Pancreas (tissue), 10 donors: ENCODE measurements at regions not wholly inside any gene's neighbourhood (a gene's known extent, or its start where the extent isn't known, plus 50 kb on each side); places are given as distances from the start of the nearest gene placed in this dataset.

Experiments used
- ATAC-seq, 4 donors: fragments of 200-7000 bp; cut with Tn5 transposase; one replicate each; pipeline versions ENCODE4 v1.8.0 to v1.9.1; 2020; ENCODE audit warnings: mild to moderate bottlenecking in 4 of 4, moderate library complexity in 4 of 4
- DNase-seq, 6 donors: peaks; one replicate each; pipeline ENCODE4 v3.0.0-alpha.2; 2020
- FAIRE-seq: peaks from 2 replicates; lab custom pipeline; 2012; peaks lifted over from hg19 to GRCh38; lab: Jason Lieb, UNC
- H3K27ac ChIP-seq, 4 donors: fragments of 200-600 bp; sonication (generic); 1 replicate in 3 of 4; 2 replicates in 1 of 4; pipeline versions ENCODE4 v1.5.0 to v1.8.0; 2020
- H3K27me3 ChIP-seq, 4 donors: fragments of 200-600 bp; one replicate each; pipeline ENCODE4 v1.8.0; 2021
- H3K36me3 ChIP-seq, 3 donors: fragments of 200-600 bp; sonication (generic) in 1 of 3; one replicate each; pipeline versions ENCODE4 v1.5.0 to v1.8.0; 2020 to 2021
- H3K4me1 ChIP-seq, 3 donors: fragments of 200-600 bp; one replicate each; pipeline ENCODE4 v1.8.0; 2021
- H3K4me3 ChIP-seq, 4 donors: fragments of 200-600 bp; sonication (generic) in 2 of 4; one replicate each; pipeline versions ENCODE4 v1.5.0 to v1.8.0; 2020 to 2021
- H3K9me3 ChIP-seq, 4 donors: fragments of 200-600 bp; one replicate each; pipeline ENCODE4 v1.8.0; 2021
- CTCF ChIP-seq, 4 donors: fragments of 200-600 bp; sonication (generic) in 3 of 4; IDR thresholded peaks; one replicate each; pipeline versions ENCODE4 v1.5.0 to v1.8.0; 2021; ENCODE audit warnings: antibody characterized with exemption in 4 of 4
- WGBS, 2 donors: extraction: QIAGEN DNeasy Blood & Tissue Kit; methylation state at CpG; one replicate each; pipeline ENCODE4 v1.1.7; 2013; 5-methylcytosine and 5-hydroxymethylcytosine counted together
- intact Hi-C, 3 donors: fragments of 100-400 bp; cut with DNase I; formaldehyde crosslinking; loops; one replicate each; pipeline versions ENCODE4 v1.11.1 to v1.14.2; 2022
- donor health status: healthy with polysubstance abuse.
- donor health status: DM: no; HTN: no; CAD: no; lungs with moderate emphysema.
- donor health status: DM: no; HTN: no; CAD: no.
- donor health status: control.
- donor health status: control.
- donor health status: Bipolar disorder and iron deficiency.
- donor health status: DM: yes; HTN: yes; CAD: no.
- donor health status: DM: no; HTN: no; CAD: no.
- donor health status: DM: no; HTN: no; CAD: no.
- donor health status: DM: yes; HTN: yes; CAD: no.

- Histone ChIP-seq H3K36me3 (no peaks in the 10 kb centered on the region), H3K27ac (no peak overlapping the region), H3K9me3 (no peaks in the 10 kb centered on the region), H3K4me3 (no peak overlapping the region), H3K27me3 (no peaks in the 10 kb centered on the region), H3K4me1 (no peaks in the 10 kb centered on the region)
- TF ChIP-seq CTCF (IDR thresholded peaks at IDR 0.05): no peak
- FAIRE-seq (no peak), ATAC-seq (no peak), DNase-seq (no peak)
- intact Hi-C loops: no loop called here
Observed at GRCh38 chr14:25222256-25222655, 172.3 kb upstream of the STXBP6 start.

GRCh38 chr14:25220514-25220913 is 170.6 kb upstream of the STXBP6 start:
- no peak for ATAC-seq
- no peaks in the 10 kb centered on the region for H3K36me3 ChIP-seq
- no peak for TF ChIP-seq CTCF (IDR thresholded peaks at IDR 0.05)
- no peaks in the 10 kb centered on the region for H3K9me3 ChIP-seq
- no peaks in the 10 kb centered on the region for H3K4me1 ChIP-seq
- FAIRE-seq: no peak
- DNase-seq: no peak
- H3K4me3 ChIP-seq: no peak overlapping the region
- H3K27me3 ChIP-seq: no peaks in the 10 kb centered on the region
- intact Hi-C loops: no loop called here
- no peak overlapping the region for H3K27ac ChIP-seq

DNA sequence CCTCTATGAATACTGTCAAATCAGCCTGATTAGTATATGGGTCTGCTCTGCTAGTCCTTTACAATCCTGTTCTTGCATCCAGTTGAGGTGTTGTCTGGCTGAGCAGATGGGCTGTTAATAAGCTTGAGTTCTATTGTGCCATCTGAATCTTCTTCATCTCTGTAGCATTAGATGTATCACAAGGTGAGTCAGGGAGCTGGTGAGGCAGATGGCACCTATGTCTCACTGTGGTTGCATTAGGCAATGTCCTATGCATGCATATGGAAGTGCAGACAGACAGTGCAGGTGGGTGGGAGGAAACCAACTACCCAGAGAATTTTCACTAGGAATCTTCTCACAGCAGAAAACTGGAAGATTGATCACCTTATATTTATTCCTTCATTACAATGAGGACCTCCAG is 165.7 kb upstream of the STXBP6 start:
- no peak for TF ChIP-seq CTCF (IDR thresholded peaks at IDR 0.05)
- DNase-seq (no peak), FAIRE-seq (no peak), ATAC-seq (no peak)
- Histone ChIP-seq H3K9me3 (no peaks in the 10 kb centered on the region), H3K27me3 (no peaks in the 10 kb centered on the region), H3K36me3 (no peaks in the 10 kb centered on the region), H3K4me1 (no peaks in the 10 kb centered on the region), H3K27ac (no peak overlapping the region), H3K4me3 (no peak overlapping the region)
- intact Hi-C loops: no loop called here

DNA sequence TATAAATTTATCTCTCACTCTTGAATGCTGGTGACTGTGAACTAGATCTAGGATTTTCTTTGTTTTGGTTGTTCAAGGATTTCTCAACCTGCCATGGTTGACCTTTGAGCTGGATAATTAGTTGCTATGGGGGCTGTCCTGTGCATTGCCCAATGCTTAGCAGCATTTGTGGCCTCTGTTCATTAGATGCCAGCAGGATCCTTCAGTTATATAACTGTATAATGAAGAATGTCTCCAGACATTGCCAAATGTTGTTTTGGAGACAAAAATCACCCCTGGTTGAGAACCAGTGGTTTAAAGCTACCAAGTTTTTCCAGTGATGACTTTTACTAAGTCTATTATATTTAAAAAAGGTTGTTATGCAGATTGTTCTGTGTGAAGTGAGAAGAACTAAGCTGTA is 147.9 kb upstream of the STXBP6 start:
- no peak for TF ChIP-seq CTCF (IDR thresholded peaks at IDR 0.05)
- H3K27ac ChIP-seq: no peak overlapping the region
- peaks cover 0 to 7% (median 0%) of the 10 kb centered on the region in 4 donors for H3K27me3 ChIP-seq
- H3K4me1 ChIP-seq: no peaks in the 10 kb centered on the region
- DNase-seq (no peak), FAIRE-seq (no peak), ATAC-seq (no peak)
- intact Hi-C loops: no loop called here
- no peaks in the 10 kb centered on the region for H3K9me3 ChIP-seq
- no peaks in the 10 kb centered on the region for H3K36me3 ChIP-seq
- H3K4me3 ChIP-seq: no peak overlapping the region

DNA sequence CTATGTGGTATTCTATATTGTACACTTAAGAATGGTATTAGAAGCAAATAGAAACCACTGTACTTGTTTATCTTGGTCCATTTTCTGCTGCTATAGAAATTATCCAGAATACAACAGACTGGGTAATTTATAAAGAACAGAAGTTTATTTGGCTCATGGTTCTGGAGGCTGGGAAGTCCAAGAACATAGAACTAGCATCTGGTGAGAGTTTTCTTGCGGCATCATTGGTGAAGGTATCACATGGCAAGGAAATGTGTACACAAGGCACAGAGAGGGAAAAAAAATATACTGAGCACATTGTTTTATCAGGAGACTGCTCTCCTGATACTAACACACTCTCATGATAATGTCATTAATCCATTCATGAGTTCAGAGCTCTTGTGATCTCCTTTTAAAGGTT is 130.3 kb upstream of the STXBP6 start:
- no peaks in the 10 kb centered on the region for H3K27me3 ChIP-seq
- no peaks in the 10 kb centered on the region for H3K9me3 ChIP-seq
- WGBS, 2 donors: 81 to 93% methylated on average over 1 of the region's 1 CpG
- no peak overlapping the region for H3K27ac ChIP-seq
- no peak for TF ChIP-seq CTCF (IDR thresholded peaks at IDR 0.05)
- DNase-seq (no peak), ATAC-seq (no peak), FAIRE-seq (no peak)
- no peak overlapping the region for H3K4me3 ChIP-seq
- no peaks in the 10 kb centered on the region for H3K36me3 ChIP-seq
- intact Hi-C loops: no loop called here
- H3K4me1 ChIP-seq: no peaks in the 10 kb centered on the region
